GM19025 (cell line): ENCODE measurements at regions not wholly inside any gene's neighbourhood (a gene's known extent, or its start where the extent isn't known, plus 50 kb on each side); places are given as distances from the start of the nearest gene placed in this dataset.

Experiments used
- ATAC-seq: cut with Tn5 transposase; IDR thresholded peaks from one replicate; pipeline ENCODE4 v1.9.1; 2021; ENCODE audit warnings: mild to moderate bottlenecking, low read depth, moderate library complexity; ENCODE audit not compliant: unreplicated experiment

- ATAC-seq: no peak
Observed at GRCh38 chr12:13275241-13276085, 78.9 kb downstream of the EMP1 start.

- no peak for ATAC-seq
Observed at GRCh38 chr12:13273850-13274249, 77.3 kb downstream of the EMP1 start.

- no peak for ATAC-seq
Observed at GRCh38 chr12:13273097-13273496, 76.6 kb downstream of the EMP1 start.

GRCh38 chr12:13270817-13271216 lies 74.3 kb downstream of the EMP1 start:
- no peak for ATAC-seq
